H1 (cell line): ENCODE measurements at regions not wholly inside any gene's neighbourhood (a gene's known extent, or its start where the extent isn't known, plus 50 kb on each side); places are given as distances from the start of the nearest gene placed in this dataset.

Experiments
- CTCF ChIA-PET: fragments of 300-600 bp; sonication (Branson Sonifier 250); formaldehyde crosslinking; loops from one replicate; lab custom pipeline; 2021; ENCODE audit not compliant: partially characterized antibody; lab: Charles Lee
- POLR2A ChIA-PET: fragments of 300-600 bp; sonication (Branson Sonifier 250); formaldehyde crosslinking; loops from one replicate; lab custom pipeline; 2021; ENCODE audit warnings: inconsistent platforms; ENCODE audit not compliant: partially characterized antibody; lab: Charles Lee
- DNase-seq, 2 experiments: peaks; one replicate each; pipeline versions ENCODE4 v3.0.0 to v3.0.0-alpha.2; 2010 to 2022; ENCODE audit warnings: low spot score in 2 of 2, low read depth in 1 of 2, mixed read lengths in 1 of 2
- FAIRE-seq: peaks from 2 replicates; lab custom pipeline; 2011; peaks lifted over from hg19 to GRCh38; lab: Jason Lieb, UNC
- H2AFZ ChIP-seq: 2 replicates; pipeline ENCODE4 v1.8.1; 2012; ENCODE audit warnings: low read length, inconsistent platforms
- H2AK5ac ChIP-seq: 2 replicates; pipeline ENCODE4 v1.6.1; 2013; ENCODE audit warnings: low read depth, low read length
- H2BK120ac ChIP-seq: replicated peaks from 2 replicates; pipeline ENCODE3; 2013; ENCODE audit warnings: low read depth, low read length, inconsistent platforms
- H2BK12ac ChIP-seq: 2 replicates; pipeline ENCODE4 v1.6.1; 2013; ENCODE audit warnings: low read depth, low read length
- H2BK15ac ChIP-seq: 2 replicates; pipeline ENCODE4 v1.6.1; 2013; ENCODE audit warnings: low read length
- H2BK20ac ChIP-seq: 2 replicates; pipeline ENCODE4 v1.6.1; 2013; ENCODE audit warnings: low read length
- H2BK5ac ChIP-seq: 2 replicates; pipeline ENCODE4 v1.6.1; 2013; ENCODE audit warnings: low read depth, low read length
- H3K14ac ChIP-seq: 2 replicates; pipeline ENCODE4 v1.6.1; 2013; ENCODE audit warnings: inconsistent platforms; ENCODE audit not compliant: insufficient read length
- H3K18ac ChIP-seq: 2 replicates; pipeline ENCODE4 v1.6.1; 2013; ENCODE audit warnings: low read length; ENCODE audit errors: extremely low read depth
- H3K23ac ChIP-seq: 2 replicates; pipeline ENCODE4 v1.6.1; 2013; ENCODE audit warnings: inconsistent platforms; ENCODE audit not compliant: insufficient read length
- H3K23me2 ChIP-seq: 2 replicates; pipeline ENCODE4 v1.6.1; 2013; ENCODE audit warnings: low read depth, low read length
- H3K27ac ChIP-seq: 2 replicates; pipeline ENCODE4 v1.6.1; 2011; ENCODE audit warnings: low read depth, low read length, inconsistent platforms
- H3K27me3 ChIP-seq, 4 experiments: replicated peaks in 1 of 4; 1 replicate in 1 of 4; 2 replicates in 3 of 4; pipeline versions ENCODE4 v1.6.1 to v1.8.1; 2011 to 2013; ENCODE audit warnings: low read length in 3 of 4, mild to moderate bottlenecking in 3 of 4, inconsistent platforms in 2 of 4, mixed read lengths in 2 of 4, moderate library complexity in 1 of 4; ENCODE audit not compliant: control insufficient read depth in 3 of 4, insufficient read depth in 3 of 4; ENCODE audit errors: extremely low read depth in 1 of 4
- H3K36me3 ChIP-seq, 4 experiments: 2 replicates each; pipeline versions ENCODE4 v1.6.1 to v1.8.1; 2011 to 2013; ENCODE audit warnings: mild to moderate bottlenecking in 4 of 4, low read length in 3 of 4, moderate library complexity in 2 of 4, control low read depth in 1 of 4, inconsistent platforms in 1 of 4; ENCODE audit not compliant: insufficient read depth in 4 of 4, control insufficient read depth in 2 of 4
- H3K4ac ChIP-seq: replicated peaks from 2 replicates; pipeline ENCODE3; 2013; ENCODE audit warnings: low read length, low read depth, mixed read lengths, inconsistent platforms; ENCODE audit not compliant: insufficient read length
- H3K4me1 ChIP-seq, 4 experiments: replicated peaks in 1 of 4; 1 replicate in 1 of 4; 2 replicates in 3 of 4; pipeline versions ENCODE4 v1.6.1 to v1.8.1; 2011 to 2013; ENCODE audit warnings: low read length in 3 of 4, inconsistent platforms in 2 of 4, mixed read lengths in 1 of 4; ENCODE audit not compliant: insufficient read depth in 4 of 4, control insufficient read depth in 3 of 4
- H3K4me2 ChIP-seq, 2 experiments: 2 replicates each; pipeline versions ENCODE4 v1.6.1 to v1.8.1; 2011 to 2013; ENCODE audit warnings: low read depth in 2 of 2, low read length in 2 of 2, control low read depth in 1 of 2, inconsistent platforms in 1 of 2, mild to moderate bottlenecking in 1 of 2; ENCODE audit not compliant: insufficient read depth in 1 of 2
- H3K4me3 ChIP-seq, 4 experiments: fragments of 200-600, 300-600 bp in 1 of 4; sonication (generic), shearing (Covaris generic), sonication (Bioruptor Twin) in 1 of 4; 2 replicates each; pipeline versions ENCODE4 v1.5.1 to v1.8.1; 2011 to 2016; ENCODE audit warnings: low read length in 4 of 4, low read depth in 3 of 4, control low read depth in 2 of 4, inconsistent platforms in 2 of 4, mild to moderate bottlenecking in 2 of 4, mixed read lengths in 1 of 4, moderate library complexity in 1 of 4; ENCODE audit not compliant: insufficient read depth in 2 of 4; ENCODE audit errors: extremely low read depth in 1 of 4
- H3K56ac ChIP-seq: replicated peaks from 2 replicates; pipeline ENCODE3; 2013; ENCODE audit warnings: low read depth, mild to moderate bottlenecking, mixed read lengths, low read length, inconsistent platforms; ENCODE audit not compliant: insufficient read length
- H3K79me1 ChIP-seq: 2 replicates; pipeline ENCODE4 v1.6.1; 2013; ENCODE audit warnings: low read depth, low read length, control low read depth
- H3K79me2 ChIP-seq, 2 experiments: 2 replicates each; pipeline versions ENCODE4 v1.6.1 to v1.8.1; 2012 to 2013; ENCODE audit warnings: low read length in 2 of 2, mild to moderate bottlenecking in 2 of 2, inconsistent platforms in 1 of 2; ENCODE audit not compliant: insufficient read depth in 2 of 2, control insufficient read depth in 1 of 2
- H3K9ac ChIP-seq, 4 experiments: replicated peaks in 1 of 4; 1 replicate in 1 of 4; 2 replicates in 3 of 4; pipeline versions ENCODE4 v1.6.1 to v1.8.1; 2011 to 2013; ENCODE audit warnings: low read depth in 3 of 4, low read length in 3 of 4, control low read depth in 2 of 4, mild to moderate bottlenecking in 2 of 4, moderate library complexity in 2 of 4, inconsistent platforms in 1 of 4; ENCODE audit errors: extremely low read depth in 1 of 4
- H3K9me3 ChIP-seq, 2 experiments: 2 replicates each; pipeline versions ENCODE4 v1.6.1 to v1.8.1; 2012 to 2013; ENCODE audit warnings: mild to moderate bottlenecking in 2 of 2, moderate library complexity in 2 of 2, control low read depth in 1 of 2, inconsistent platforms in 1 of 2, low read depth in 1 of 2, low read length in 1 of 2, mixed read lengths in 1 of 2; ENCODE audit not compliant: insufficient read depth in 2 of 2
- H4K20me1 ChIP-seq, 2 experiments: replicated peaks in 1 of 2; 2 replicates each; pipeline versions ENCODE3 to v1.8.1; 2011 to 2013; ENCODE audit warnings: inconsistent platforms in 2 of 2, low read length in 2 of 2, mild to moderate bottlenecking in 1 of 2; ENCODE audit not compliant: insufficient read depth in 2 of 2, control insufficient read depth in 1 of 2
- H4K5ac ChIP-seq: 2 replicates; pipeline ENCODE4 v1.6.1; 2013; ENCODE audit warnings: low read length, low read depth, mixed read lengths, inconsistent platforms; ENCODE audit not compliant: insufficient read length
- H4K8ac ChIP-seq: 2 replicates; pipeline ENCODE4 v1.8.0; 2013; ENCODE audit warnings: mild to moderate bottlenecking, moderate library complexity, low read length, inconsistent platforms; ENCODE audit not compliant: insufficient read depth; ENCODE audit errors: extremely low read depth
- H4K91ac ChIP-seq: replicated peaks from 2 replicates; pipeline ENCODE3; 2013; ENCODE audit warnings: low read length, mixed read lengths, inconsistent platforms; ENCODE audit not compliant: insufficient read length
- BRCA1 ChIP-seq: IDR thresholded peaks from 2 replicates; pipeline ENCODE4 v1.6.1; 2012; ENCODE audit warnings: low read depth, low read length, improper control_type of control experiment
- CHD2 ChIP-seq: IDR thresholded peaks from 2 replicates; pipeline ENCODE4 v1.6.1; 2012; ENCODE audit warnings: low read length, improper control_type of control experiment
- CTBP2 ChIP-seq: IDR thresholded peaks from 2 replicates; pipeline ENCODE4 v1.7.0; 2011; ENCODE audit warnings: borderline replicate concordance, mild to moderate bottlenecking, moderate library complexity, mixed read lengths, low read length; ENCODE audit not compliant: insufficient read depth, insufficient read length
- EGR1 ChIP-seq: IDR thresholded peaks from 2 replicates; pipeline ENCODE4 v1.6.1; 2011; ENCODE audit warnings: low read depth, low read length, borderline replicate concordance
- FOSL1 ChIP-seq: IDR thresholded peaks from 2 replicates; pipeline ENCODE4 v1.6.1; 2011; ENCODE audit warnings: mild to moderate bottlenecking, low read depth, low read length, moderate library complexity; ENCODE audit not compliant: insufficient read depth
- GABPA ChIP-seq: IDR thresholded peaks from 2 replicates; pipeline ENCODE4 v1.6.1; 2011; ENCODE audit warnings: mild to moderate bottlenecking, low read length, moderate library complexity, borderline replicate concordance; ENCODE audit not compliant: insufficient read depth
- HDAC6 ChIP-seq: IDR thresholded peaks from one replicate; pipeline ENCODE4 v1.7.1; 2012; ENCODE audit warnings: low read depth, mild to moderate bottlenecking, inconsistent platforms, low read length, moderate library complexity
- KDM1A ChIP-seq: fragments of 200-600, 300-600 bp; sonication (generic); IDR thresholded peaks from 2 replicates; pipeline ENCODE4 v1.7.1; 2016; ENCODE audit warnings: mild to moderate bottlenecking, low read length, borderline replicate concordance
- NANOG ChIP-seq: IDR thresholded peaks from 2 replicates; pipeline ENCODE4 v1.6.1; 2011; ENCODE audit warnings: low read length, low read depth, mild to moderate bottlenecking, inconsistent platforms; ENCODE audit not compliant: insufficient read depth, poor library complexity, severe bottlenecking
- SP4 ChIP-seq: IDR thresholded peaks from 2 replicates; pipeline ENCODE4 v1.6.1; 2012; ENCODE audit warnings: low read length, inconsistent platforms
- TAF1 ChIP-seq: IDR thresholded peaks from 2 replicates; pipeline ENCODE4 v1.6.1; 2011; ENCODE audit warnings: mild to moderate bottlenecking, low read depth, low read length
- TAF7 ChIP-seq: optimal IDR thresholded peaks from 2 replicates; pipeline ENCODE3; 2011; ENCODE audit warnings: low read depth, mild to moderate bottlenecking, inconsistent platforms, low read length, moderate library complexity, borderline replicate concordance
- WGBS, 2 experiments: shearing (Covaris generic) in 1 of 2; methylation state at CpG; one replicate each; pipeline versions ENCODE4 v1.1.6 to v1.1.7; 2013 to 2015; ENCODE audit warnings: low lambda C conversion rate in 2 of 2, mixed read lengths in 2 of 2, inconsistent platforms in 1 of 2, low coverage in 1 of 2, missing lambda C conversion rate in 1 of 2; ENCODE audit not compliant: insufficient replicate concordance in 2 of 2, insufficient coverage in 1 of 2, insufficient read length in 1 of 2; ENCODE audit errors: extremely low coverage in 1 of 2, missing lambda C conversion rate in 1 of 2; 5-methylcytosine and 5-hydroxymethylcytosine counted together
- TF ChIP-seq, protein P1 (sequence below): IDR thresholded peaks from 2 replicates; pipeline ENCODE4 v1.6.1; 2011; ENCODE audit warnings: low read depth, mild to moderate bottlenecking, low read length; ENCODE audit not compliant: insufficient read depth
- TF ChIP-seq, protein P2 (sequence below): IDR thresholded peaks from 2 replicates; pipeline ENCODE4 v1.6.1; 2012; ENCODE audit warnings: inconsistent platforms

DNA sequence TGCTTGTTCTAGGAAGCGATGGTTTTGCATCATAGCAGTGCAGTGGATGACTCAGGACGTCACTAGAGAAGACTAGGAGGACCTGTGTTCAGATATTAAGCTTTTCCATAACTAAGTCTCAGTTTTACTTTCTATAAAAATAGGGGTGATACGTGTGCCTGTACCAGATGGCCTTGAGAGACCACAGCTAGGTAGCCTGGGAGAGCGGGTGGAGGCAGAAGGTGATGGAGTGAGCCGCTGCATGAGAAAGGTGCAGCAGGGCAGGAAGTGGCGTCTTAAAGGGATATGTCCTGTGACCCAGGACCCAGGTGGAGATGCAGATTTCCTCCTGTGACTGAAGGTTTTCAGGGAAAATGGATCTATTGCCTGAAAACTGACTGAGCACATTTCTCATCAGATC lies 304.9 kb downstream of the CDC14C start:
- Histone ChIP-seq H2BK5ac (peak overlapping the region; percentile 28; the same call in 1 of the 2 replicates), H3K27me3 (no peaks in the 10 kb centered on the region), H3K23ac (no peak overlapping the region), H3K79me2 (no peaks in the 10 kb centered on the region), H2BK20ac (peak overlapping the region; percentile 63; the same call in 1 of the 2 replicates), H3K9ac (no peak overlapping the region), H4K5ac (no peak overlapping the region), H3K14ac (no peak overlapping the region), H3K4ac (no peak overlapping the region), H4K91ac (peak overlapping the region; percentile 30), H4K8ac (no peak overlapping the region; the same call in 1 of the 2 replicates), H3K4me3 (no peak overlapping the region), H2BK12ac (peak overlapping the region; percentile 84; the same call in 1 of the 2 replicates), H2AK5ac (no peak overlapping the region), H3K27ac (no peak overlapping the region), H2BK15ac (no peak overlapping the region), H3K9me3 (no peaks in the 10 kb centered on the region), H3K23me2 (no peaks in the 10 kb centered on the region), H3K36me3 (no peaks in the 10 kb centered on the region), H3K4me2 (no peak overlapping the region), H3K18ac (0 out of 2 replicates have a peak overlapping the region, but pooled peaks have one; percentile 29), H4K20me1 (no peaks in the 10 kb centered on the region), H3K79me1 (no peaks in the 10 kb centered on the region), H2BK120ac (peak overlapping the region; percentile 7), H3K4me1 (peaks cover 0 to 8% (median 5%) of the 10 kb centered on the region in 4 experiments; a peak in 6 of 7 replicates), H3K56ac (no peak overlapping the region), H2AFZ (peak overlapping the region; percentile 56)
- 69% methylated on average over 6 of the region's 6 CpGs; no CpG with 5 or more reads in 1 of the 2 experiments for WGBS, 2 experiments
- no peak for DNase-seq
- CTCF ChIA-PET = interaction anchor here (0.9 to 1.3 kb wide), 3 partner anchors 14 to 562 kb away, joined by 3 to 5 read pairs (median 4); no protein-coding TSS in a partner anchor
- FAIRE-seq = no peak
- POLR2A ChIA-PET = no interaction called here
- no peak for TF ChIP-seq TAF1
- TF ChIP-seq SP4 = no peak
- no peak for TF ChIP-seq GABPA
- TF ChIP-seq FOSL1 = no peak
- TF ChIP-seq TAF7 = no peak
- no peak for TF ChIP-seq CTBP2
- no peak for TF ChIP-seq BRCA1
- no peak for TF ChIP-seq CHD2
- TF ChIP-seq, protein P1, sequence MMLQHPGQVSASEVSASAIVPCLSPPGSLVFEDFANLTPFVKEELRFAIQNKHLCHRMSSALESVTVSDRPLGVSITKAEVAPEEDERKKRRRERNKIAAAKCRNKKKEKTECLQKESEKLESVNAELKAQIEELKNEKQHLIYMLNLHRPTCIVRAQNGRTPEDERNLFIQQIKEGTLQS = no peak
- TF ChIP-seq, protein P2, sequence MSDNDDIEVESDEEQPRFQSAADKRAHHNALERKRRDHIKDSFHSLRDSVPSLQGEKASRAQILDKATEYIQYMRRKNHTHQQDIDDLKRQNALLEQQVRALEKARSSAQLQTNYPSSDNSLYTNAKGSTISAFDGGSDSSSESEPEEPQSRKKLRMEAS = no peak
- no peak for TF ChIP-seq NANOG
- TF ChIP-seq EGR1 = no peak
- no peak for TF ChIP-seq KDM1A
- TF ChIP-seq HDAC6 = no peak
